ES-I3 (cell line): ENCODE measurements at regions not wholly inside any gene's neighbourhood (a gene's known extent, or its start where the extent isn't known, plus 50 kb on each side); places are given as distances from the start of the nearest gene placed in this dataset.

ENCODE experiments used
- H3K36me3 ChIP-seq: 2 replicates; pipeline ENCODE4 v1.6.1; 2013; ENCODE audit warnings: mild to moderate bottlenecking, low read length, control low read depth, moderate library complexity; ENCODE audit not compliant: insufficient read depth
- H3K4me1 ChIP-seq: 2 replicates; pipeline ENCODE4 v1.6.1; 2013; ENCODE audit warnings: mild to moderate bottlenecking, control low read depth, low read length; ENCODE audit not compliant: insufficient read depth
- H3K9ac ChIP-seq: 2 replicates; pipeline ENCODE4 v1.6.1; 2013; ENCODE audit warnings: low read depth, mild to moderate bottlenecking, low read length, moderate library complexity
- H3K9me3 ChIP-seq: 2 replicates; pipeline ENCODE4 v1.6.1; 2013; ENCODE audit warnings: mild to moderate bottlenecking, low read length, moderate library complexity; ENCODE audit not compliant: control insufficient read depth, insufficient read depth

DNA sequence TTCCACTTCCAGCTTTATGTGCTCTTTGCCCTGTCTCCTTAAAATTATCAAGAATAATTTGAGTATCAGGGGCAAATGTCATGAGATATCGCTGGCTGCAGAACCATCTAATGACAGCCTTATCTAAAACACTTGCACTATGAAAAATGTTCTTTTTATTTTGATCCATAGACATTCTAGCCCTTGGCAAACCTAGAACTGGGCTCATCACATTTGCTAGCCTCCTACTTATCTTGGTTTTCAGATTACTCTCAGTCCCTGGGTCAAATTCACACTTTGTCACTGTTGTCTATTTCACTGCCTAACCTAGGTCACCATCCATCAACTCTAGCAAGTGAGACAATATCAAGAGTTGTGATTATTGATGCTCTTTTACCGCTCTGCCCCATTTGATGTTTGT lies 59.9 kb upstream of the IPO9 start:
- Histone ChIP-seq H3K4me1 (no peaks in the 10 kb centered on the region), H3K9ac (no peak overlapping the region), H3K9me3 (no peaks in the 10 kb centered on the region), H3K36me3 (no peaks in the 10 kb centered on the region)

DNA sequence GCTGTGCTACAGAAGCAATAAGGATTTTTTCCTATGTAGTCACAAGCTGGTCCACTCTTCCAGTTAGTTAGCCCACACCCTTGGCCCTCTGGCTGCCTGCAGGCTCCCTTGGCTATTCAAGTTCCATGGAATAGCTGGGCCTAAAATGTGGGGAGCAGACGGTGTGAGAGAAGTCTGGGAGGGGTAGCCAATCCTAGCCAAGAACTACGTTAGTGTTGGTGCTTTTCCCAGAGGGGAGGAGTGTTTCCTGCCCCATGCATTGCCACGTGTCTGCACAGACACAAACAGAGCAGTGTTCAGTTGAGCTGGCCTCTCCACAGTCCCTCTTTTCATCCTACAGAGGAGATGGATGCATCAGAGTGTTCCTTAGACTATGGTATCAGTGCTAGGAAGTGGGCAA lies 59.0 kb upstream of the IPO9 start:
- no peaks in the 10 kb centered on the region for H3K36me3 ChIP-seq
- no peak overlapping the region for H3K9ac ChIP-seq

DNA sequence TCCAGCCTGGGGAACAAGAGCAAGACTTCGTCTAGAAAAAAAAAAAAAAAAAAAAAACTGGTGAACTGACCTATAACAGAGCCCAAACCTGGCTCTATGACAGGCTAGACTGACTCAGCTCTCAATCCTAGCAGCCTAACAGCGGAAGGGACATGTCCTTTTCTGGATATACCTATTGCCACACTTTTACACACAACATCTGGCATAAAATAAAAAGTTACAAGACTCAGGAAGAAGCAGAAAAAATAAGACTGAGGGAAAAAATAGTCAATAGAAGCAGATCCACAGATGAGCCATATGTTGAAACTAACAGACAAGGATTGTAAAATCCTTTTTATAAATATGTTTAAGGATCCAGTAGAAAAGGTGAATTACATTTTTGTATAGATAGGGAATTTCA lies 57.5 kb upstream of the IPO9 start:
- Histone ChIP-seq H3K4me1 (no peaks in the 10 kb centered on the region), H3K9me3 (no peaks in the 10 kb centered on the region), H3K9ac (no peak overlapping the region), H3K36me3 (no peaks in the 10 kb centered on the region)

More for the DNA sequence above, 59.0 kb upstream of the IPO9 start:
- no peaks in the 10 kb centered on the region for H3K4me1 ChIP-seq
- H3K9me3 ChIP-seq = no peaks in the 10 kb centered on the region

DNA sequence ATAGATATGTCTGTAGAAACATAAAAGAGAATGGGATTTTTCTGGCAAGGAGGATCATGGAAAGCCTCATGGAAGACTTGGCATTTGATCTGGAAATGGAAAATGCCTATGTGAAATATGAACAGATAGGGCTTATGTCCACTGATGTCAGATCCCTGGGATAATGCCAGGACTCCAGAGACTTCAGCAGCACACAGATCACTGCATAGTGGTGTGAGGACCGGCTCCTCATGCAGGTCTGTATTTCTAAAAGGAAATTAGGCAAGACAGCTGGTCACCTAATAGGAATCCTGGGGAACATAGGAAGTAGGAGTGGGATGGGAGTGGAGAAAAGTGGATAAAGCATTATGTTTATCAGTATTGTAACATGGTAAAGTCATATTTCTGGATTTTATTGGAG lies 56.8 kb upstream of the IPO9 start:
- H3K9ac ChIP-seq = no peak overlapping the region
- no peaks in the 10 kb centered on the region for H3K4me1 ChIP-seq
- H3K9me3 ChIP-seq = no peaks in the 10 kb centered on the region
- no peaks in the 10 kb centered on the region for H3K36me3 ChIP-seq

DNA sequence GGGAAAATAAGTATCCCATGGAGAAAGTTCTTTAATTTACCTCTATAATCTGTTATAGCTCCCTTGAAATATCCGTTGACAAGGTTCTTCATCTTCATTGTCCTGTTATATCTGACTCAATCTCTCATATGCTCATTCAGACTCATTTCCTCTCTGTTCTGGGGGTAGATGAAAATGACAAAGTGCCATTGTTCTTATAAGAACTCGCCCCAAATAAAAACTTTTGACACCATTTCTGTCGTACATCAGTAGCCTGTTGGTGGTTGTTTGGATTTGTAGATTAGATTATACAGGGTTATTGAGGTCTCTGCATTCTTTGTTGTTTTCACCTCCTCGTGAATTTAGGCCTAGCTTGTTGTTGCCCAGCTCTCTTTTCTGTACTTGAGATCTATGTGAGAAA lies 55.2 kb upstream of the IPO9 start:
- no peaks in the 10 kb centered on the region for H3K9me3 ChIP-seq
- no peaks in the 10 kb centered on the region for H3K4me1 ChIP-seq
- H3K36me3 ChIP-seq = no peaks in the 10 kb centered on the region
- no peak overlapping the region for H3K9ac ChIP-seq

DNA sequence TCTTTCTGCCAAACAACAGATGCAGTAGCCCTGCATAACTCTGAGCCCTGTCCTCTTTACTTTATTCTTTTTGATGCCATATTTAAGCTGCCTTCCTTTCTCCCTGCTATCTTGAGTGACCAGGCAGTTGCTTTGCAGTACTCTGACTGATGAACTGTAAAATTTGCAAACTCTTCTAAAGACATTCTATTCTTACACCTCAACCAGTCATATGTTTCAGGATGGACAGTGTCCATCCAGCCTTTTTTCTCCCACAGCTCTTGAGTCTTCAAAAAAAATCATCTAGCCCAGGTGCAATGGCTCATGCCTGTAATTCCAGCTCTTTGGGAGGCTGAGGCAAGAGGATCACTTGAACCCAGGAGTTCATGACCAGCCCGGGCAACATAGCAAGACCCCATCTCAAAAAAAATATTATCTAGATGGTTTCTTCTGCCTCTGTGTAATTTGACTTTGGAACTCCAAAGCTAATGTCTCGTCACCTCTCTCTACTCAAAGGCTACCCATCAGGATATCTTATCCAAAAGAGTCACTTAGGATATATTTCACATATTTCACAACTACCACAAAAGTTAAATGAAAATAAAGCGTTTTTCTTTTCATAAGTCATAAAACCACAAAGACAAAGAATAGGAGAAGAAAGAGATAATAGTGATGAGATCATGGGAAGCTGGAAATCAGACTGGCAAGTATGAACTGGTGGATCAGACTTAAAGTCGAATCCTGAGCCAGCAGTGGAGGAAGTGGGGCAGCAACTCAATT lies 54.6 kb upstream of the IPO9 start:
- no peak overlapping the region for H3K9ac ChIP-seq
- H3K36me3 ChIP-seq = no peaks in the 10 kb centered on the region
- no peaks in the 10 kb centered on the region for H3K9me3 ChIP-seq
- H3K4me1 ChIP-seq = no peaks in the 10 kb centered on the region

DNA sequence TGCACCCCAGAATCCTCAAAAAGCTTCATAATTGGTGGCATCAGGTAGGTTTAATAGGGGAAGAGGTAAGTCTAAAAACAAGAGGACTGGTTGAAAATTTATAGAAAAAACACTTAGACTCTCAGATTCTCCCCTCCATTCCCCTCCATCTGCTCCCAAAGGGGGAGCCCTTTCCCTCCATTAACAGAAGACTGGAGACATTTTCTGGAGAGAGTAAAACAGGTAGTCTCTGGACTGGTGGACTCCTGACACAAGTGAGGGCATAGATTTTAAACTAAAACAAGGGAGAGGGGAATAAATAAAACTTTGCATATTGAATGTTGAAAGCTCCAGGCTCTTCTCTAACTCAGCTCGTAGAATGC lies 54.0 kb upstream of the IPO9 start:
- Histone ChIP-seq H3K36me3 (no peaks in the 10 kb centered on the region), H3K9me3 (no peaks in the 10 kb centered on the region), H3K9ac (no peak overlapping the region), H3K4me1 (no peaks in the 10 kb centered on the region)

DNA sequence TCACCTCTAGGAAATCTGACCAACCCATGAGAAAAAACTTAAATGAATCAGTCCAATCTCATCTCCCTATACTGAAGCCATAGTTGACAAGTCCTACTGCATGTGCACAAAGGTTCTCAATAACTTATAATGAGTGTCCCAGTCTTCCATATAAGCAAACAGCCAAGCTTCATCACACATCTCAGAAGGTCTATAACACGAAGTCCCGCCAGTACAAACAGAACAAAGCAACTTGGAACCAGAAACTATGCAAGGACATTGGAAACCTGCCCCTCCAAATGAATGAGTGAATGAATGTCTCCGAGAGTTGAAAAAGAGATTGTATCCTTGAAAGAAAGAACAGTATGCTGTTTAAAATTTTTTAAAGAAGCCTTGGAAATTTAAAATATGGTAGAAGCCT lies 53.6 kb upstream of the IPO9 start:
- H3K4me1 ChIP-seq = no peaks in the 10 kb centered on the region
- H3K36me3 ChIP-seq = no peaks in the 10 kb centered on the region
- no peaks in the 10 kb centered on the region for H3K9me3 ChIP-seq
- no peak overlapping the region for H3K9ac ChIP-seq

DNA sequence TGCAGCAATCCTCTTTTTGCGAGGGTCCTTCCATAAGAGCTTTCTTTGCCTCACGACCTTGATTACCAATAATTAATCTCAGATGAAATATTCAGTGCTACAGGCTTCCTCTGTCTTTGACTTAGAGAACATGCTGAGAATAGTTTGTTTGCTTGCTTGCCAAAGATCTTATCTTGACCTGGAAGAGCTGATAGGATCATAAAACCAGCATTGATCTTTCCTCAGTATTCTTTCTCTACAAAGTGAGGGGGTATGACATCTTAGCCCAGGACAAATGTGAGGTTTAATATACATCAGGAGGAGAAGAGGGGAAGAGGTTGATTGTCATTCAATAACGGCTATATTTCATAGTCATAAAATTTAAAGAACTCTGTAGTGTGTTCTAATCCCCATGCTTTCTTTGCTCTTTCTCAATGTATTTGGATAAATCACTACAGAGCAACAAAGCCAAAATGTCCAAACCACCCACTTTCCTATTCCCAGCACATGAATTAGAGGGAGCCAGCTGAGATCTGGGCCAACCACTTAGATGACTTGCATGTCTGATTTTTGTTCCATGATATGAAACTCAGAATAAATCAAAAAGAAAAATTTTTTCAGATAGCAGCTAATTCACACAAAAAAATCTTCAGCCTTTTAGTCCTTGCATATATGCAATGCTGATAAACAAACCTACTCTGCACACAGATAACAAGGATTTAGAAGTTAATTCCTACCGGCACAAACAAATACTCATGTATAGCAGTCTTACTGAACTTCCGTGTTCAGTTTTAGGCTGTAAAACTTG lies 50.5 kb upstream of the IPO9 start:
- H3K9ac ChIP-seq = no peak overlapping the region
- H3K36me3 ChIP-seq = peaks cover 6% of the 10 kb centered on the region
- H3K4me1 ChIP-seq = no peaks in the 10 kb centered on the region
- H3K9me3 ChIP-seq = no peaks in the 10 kb centered on the region
